Transverse colon (tissue), 4 donors: ENCODE measurements at regions not wholly inside any gene's neighbourhood (a gene's known extent, or its start where the extent isn't known, plus 50 kb on each side); places are given as distances from the start of the nearest gene placed in this dataset.

Experiments
- CTCF ChIP-seq, 5 experiments: fragments of 200-600 bp in 3 of 5; fragments of 450-650 bp in 2 of 5; sonication (generic) in 3 of 5; IDR thresholded peaks; 1 replicate in 2 of 5; 2 replicates in 3 of 5; pipeline ENCODE4 v1.5.1; 2016 to 2017; ENCODE audit warnings: antibody characterized with exemption in 5 of 5, inconsistent platforms in 3 of 5, mild to moderate bottlenecking in 2 of 5, moderate library complexity in 1 of 5
- POLR2AphosphoS5 ChIP-seq, 3 donors: sonication (generic); formaldehyde crosslinking; IDR thresholded peaks; one replicate each; pipeline ENCODE4 v1.6.1; 2016; ENCODE audit warnings: antibody characterized with exemption in 3 of 3

- TF ChIP-seq CTCF (IDR thresholded peaks at IDR 0.05) (no peak), POLR2AphosphoS5 (IDR thresholded peaks at IDR 0.05) (no peak)
These were observed 67.7 kb downstream of the MATN1 start for GRCh38 chr1:30655672-30656071.
